ENCODE measurements at regions not wholly inside any gene's neighbourhood (a gene's known extent, or its start where the extent isn't known, plus 50 kb on each side); places are given as distances from the start of the nearest gene placed in this dataset.
"Not testable (repeated sequence)": the region's sequence is repeated elsewhere in the genome, so short reads cannot be mapped to it uniquely, and the experiment has no call there.

GRCh38 chr7:140262242-140262903 is 85.6 kb upstream of the KDM7A start:
- no peak overlapping the region for H3K4me3 ChIP-seq
- no peak for TF ChIP-seq POLR2AphosphoS5 (IDR thresholded peaks at IDR 0.05)
- no peak for TF ChIP-seq CTCF (IDR thresholded peaks at IDR 0.05)
- TF ChIP-seq POLR2A (IDR thresholded peaks at IDR 0.05): no peak
- no peak overlapping the region for H3K27ac ChIP-seq
- intact Hi-C loops (cut with DNase I): no loop called here
- no peak for DNase-seq (ENCODE audit: low spot score)
- no peaks in the 10 kb centered on the region for H3K36me3 ChIP-seq
- no peaks in the 10 kb centered on the region for H3K27me3 ChIP-seq (replicated peaks; ENCODE audit: insufficient read depth)
- H3K9me3 ChIP-seq: no peaks in the 10 kb centered on the region
- 93% methylated on average over 6 of the region's 6 CpGs for WGBS
- no peaks in the 10 kb centered on the region for H3K4me1 ChIP-seq (replicated peaks)

DNA sequence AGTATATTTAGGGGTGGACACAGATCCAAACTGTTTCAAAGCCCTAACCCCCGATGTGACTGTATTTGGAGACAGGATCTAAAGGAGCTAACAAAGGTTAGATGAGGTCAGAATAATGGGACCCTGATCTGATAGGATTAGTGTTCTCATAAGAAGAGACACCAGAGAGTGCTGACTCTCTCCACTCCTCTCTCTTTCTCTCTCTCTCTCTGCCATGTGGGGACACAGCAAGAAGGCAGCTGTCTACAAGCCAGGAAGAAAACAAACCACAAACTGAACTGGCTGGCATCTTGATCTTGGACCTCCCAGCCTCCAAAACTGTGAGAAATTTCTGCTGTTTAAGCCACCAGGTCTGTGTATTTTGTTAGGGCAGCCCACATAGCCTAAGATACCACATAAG is 84.7 kb upstream of the KDM7A start:
- intact Hi-C loops (cut with DNase I): no loop called here
- no peak overlapping the region for H3K4me3 ChIP-seq
- H3K9me3 ChIP-seq: no peaks in the 10 kb centered on the region
- TF ChIP-seq POLR2AphosphoS5 (IDR thresholded peaks at IDR 0.05) (no peak), POLR2A (IDR thresholded peaks at IDR 0.05) (no peak), CTCF (IDR thresholded peaks at IDR 0.05) (no peak)
- DNase-seq (ENCODE audit: low spot score): no peak
- no peaks in the 10 kb centered on the region for H3K4me1 ChIP-seq (replicated peaks)
- no peaks in the 10 kb centered on the region for H3K27me3 ChIP-seq (replicated peaks; ENCODE audit: insufficient read depth)
- no peak overlapping the region for H3K27ac ChIP-seq
- 91% methylated on average over 1 of the region's 1 CpG for WGBS
- H3K36me3 ChIP-seq: no peaks in the 10 kb centered on the region

DNA sequence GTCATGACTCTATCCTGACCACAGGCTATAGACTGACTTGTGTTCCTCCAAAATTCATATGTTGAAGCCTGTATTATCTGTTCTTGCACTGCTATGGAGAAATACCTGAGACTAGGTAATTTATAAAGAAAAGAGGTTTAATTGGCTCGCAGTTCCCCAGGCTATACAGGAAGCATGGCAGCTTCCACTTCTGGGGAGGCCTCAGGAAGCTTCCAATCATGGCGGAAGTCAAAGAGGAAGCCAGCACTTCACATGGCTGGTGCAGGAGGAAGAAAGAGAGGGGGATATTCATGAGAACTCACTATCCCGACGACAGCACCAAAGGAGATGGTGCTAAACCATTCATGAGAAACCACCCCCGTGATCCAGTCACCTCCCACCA is 84.3 kb upstream of the KDM7A start:
- no peak overlapping the region for H3K4me3 ChIP-seq
- H3K27ac ChIP-seq: no peak overlapping the region
- H3K9me3 ChIP-seq: no peaks in the 10 kb centered on the region
- DNase-seq (ENCODE audit: low spot score): no peak
- H3K27me3 ChIP-seq (replicated peaks; ENCODE audit: insufficient read depth): no peaks in the 10 kb centered on the region
- H3K4me1 ChIP-seq (replicated peaks): no peaks in the 10 kb centered on the region
- WGBS: 84% methylated on average over 5 of the region's 5 CpGs
- no peak for TF ChIP-seq POLR2AphosphoS5 (IDR thresholded peaks at IDR 0.05)
- no peak for TF ChIP-seq POLR2A (IDR thresholded peaks at IDR 0.05)
- no peak for TF ChIP-seq CTCF (IDR thresholded peaks at IDR 0.05)
- H3K36me3 ChIP-seq: no peaks in the 10 kb centered on the region
- intact Hi-C loops (cut with DNase I): no loop called here

DNA sequence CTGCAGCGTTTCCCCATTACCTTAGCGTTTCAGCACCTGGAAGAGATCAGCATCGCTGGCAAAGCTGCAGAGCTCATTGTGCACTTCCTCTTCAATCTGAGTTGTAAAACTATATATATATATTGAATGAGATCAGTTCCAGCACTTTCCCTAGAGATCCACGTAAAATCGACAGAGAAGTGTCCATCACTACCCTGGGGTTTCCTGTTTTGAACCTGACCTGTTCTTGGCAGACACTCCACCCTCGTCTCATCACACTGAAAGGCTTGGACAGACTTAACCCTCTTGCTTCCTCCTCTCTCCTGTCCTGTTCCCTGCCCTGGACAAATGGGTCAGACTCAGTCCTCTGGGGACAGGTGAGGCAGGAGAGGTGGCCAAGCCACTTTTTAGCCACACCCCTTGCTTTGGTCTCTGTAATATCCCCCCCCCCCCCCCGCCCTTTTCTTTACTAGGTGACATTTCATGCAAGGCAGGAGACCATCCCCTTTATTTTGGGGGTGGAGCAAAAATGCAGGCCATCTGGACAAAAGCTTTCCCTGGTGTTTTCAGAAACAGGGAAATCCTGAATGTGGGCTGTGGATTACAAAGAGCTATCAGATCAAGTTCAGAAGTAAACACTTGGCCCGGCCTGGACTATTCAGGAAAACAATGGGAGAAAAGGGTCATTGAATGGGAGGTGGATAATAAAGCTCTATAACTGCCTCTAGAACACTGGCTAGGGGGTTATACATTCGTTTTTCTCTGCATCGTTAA is 83.7 kb upstream of the KDM7A start:
- no peak overlapping the region for H3K27ac ChIP-seq
- DNase-seq (ENCODE audit: low spot score): no peak
- H3K36me3 ChIP-seq: no peaks in the 10 kb centered on the region
- H3K4me3 ChIP-seq: no peak overlapping the region
- 28% methylated on average over 10 of the region's 10 CpGs for WGBS
- no peak for TF ChIP-seq POLR2A (IDR thresholded peaks at IDR 0.05)
- H3K27me3 ChIP-seq (replicated peaks; ENCODE audit: insufficient read depth): no peaks in the 10 kb centered on the region
- no peaks in the 10 kb centered on the region for H3K4me1 ChIP-seq (replicated peaks)
- intact Hi-C loops (cut with DNase I): no loop called here
- no peaks in the 10 kb centered on the region for H3K9me3 ChIP-seq

GRCh38 chr7:140257278-140257677 is 80.5 kb upstream of the KDM7A start:
- DNase-seq (ENCODE audit: low spot score); H3K27ac ChIP-seq; H3K4me1 ChIP-seq (replicated peaks); H3K4me3 ChIP-seq; H3K9me3 ChIP-seq; intact Hi-C loops (cut with DNase I); H3K36me3 ChIP-seq; H3K27me3 ChIP-seq (replicated peaks; ENCODE audit: insufficient read depth): not testable (repeated sequence)
- WGBS: 86% methylated on average over 3 of the region's 3 CpGs

- DNase-seq (ENCODE audit: low spot score); H3K27ac ChIP-seq; H3K27me3 ChIP-seq (replicated peaks; ENCODE audit: insufficient read depth); H3K9me3 ChIP-seq; H3K36me3 ChIP-seq; intact Hi-C loops (cut with DNase I); H3K4me3 ChIP-seq; H3K4me1 ChIP-seq (replicated peaks): not testable (repeated sequence)
- 95% methylated on average over 9 of the region's 9 CpGs for WGBS
Measured at GRCh38 chr7:140254976-140255375, 78.2 kb upstream of the KDM7A start.

Data from prostate gland (tissue), 2 donors.